A549 (cell line): ENCODE measurements at regions not wholly inside any gene's neighbourhood (a gene's known extent, or its start where the extent isn't known, plus 50 kb on each side); places are given as distances from the start of the nearest gene placed in this dataset.

ENCODE experiments used
- EP300 ChIP-seq, 2 experiments: fragments of >200 bp; sonication (Bioruptor Twin); formaldehyde crosslinking; IDR thresholded peaks; 2 replicates in 1 of 2; 3 replicates in 1 of 2; pipeline ENCODE4 v1.6.1; 2016 to 2017
- TF ChIP-seq, protein P1 (sequence below): fragments of >200 bp; sonication (Bioruptor Twin); formaldehyde crosslinking; IDR thresholded peaks from 3 replicates; pipeline ENCODE4 v1.5.1; 2016
- TF ChIP-seq, protein P2 (sequence below): fragments of 450-650 bp; IDR thresholded peaks from 2 replicates; pipeline ENCODE4 v1.6.1; 2014; ENCODE audit warnings: antibody characterized with exemption

DNA sequence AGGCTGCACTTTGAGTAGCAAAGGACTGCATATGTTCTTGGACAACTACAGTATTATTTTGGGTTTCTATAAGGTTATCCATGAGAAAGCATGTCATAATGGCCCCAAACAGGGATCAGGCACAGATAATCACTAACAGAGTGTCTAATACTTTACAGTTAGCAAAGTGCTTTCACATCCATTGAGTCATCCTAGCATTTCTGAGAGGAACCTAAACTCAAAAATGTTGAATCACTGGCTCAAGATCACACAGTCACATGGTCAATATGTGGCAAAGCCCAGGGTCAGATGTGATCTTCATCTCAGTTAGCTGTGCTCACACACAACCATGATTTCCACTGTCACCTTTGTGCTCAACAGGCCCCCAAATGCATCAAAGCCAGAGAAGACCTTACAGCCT is 156.1 kb upstream of the VRK2 start:
- no peak for TF ChIP-seq EP300 (IDR thresholded peaks at IDR 0.05)
- TF ChIP-seq, protein P1, sequence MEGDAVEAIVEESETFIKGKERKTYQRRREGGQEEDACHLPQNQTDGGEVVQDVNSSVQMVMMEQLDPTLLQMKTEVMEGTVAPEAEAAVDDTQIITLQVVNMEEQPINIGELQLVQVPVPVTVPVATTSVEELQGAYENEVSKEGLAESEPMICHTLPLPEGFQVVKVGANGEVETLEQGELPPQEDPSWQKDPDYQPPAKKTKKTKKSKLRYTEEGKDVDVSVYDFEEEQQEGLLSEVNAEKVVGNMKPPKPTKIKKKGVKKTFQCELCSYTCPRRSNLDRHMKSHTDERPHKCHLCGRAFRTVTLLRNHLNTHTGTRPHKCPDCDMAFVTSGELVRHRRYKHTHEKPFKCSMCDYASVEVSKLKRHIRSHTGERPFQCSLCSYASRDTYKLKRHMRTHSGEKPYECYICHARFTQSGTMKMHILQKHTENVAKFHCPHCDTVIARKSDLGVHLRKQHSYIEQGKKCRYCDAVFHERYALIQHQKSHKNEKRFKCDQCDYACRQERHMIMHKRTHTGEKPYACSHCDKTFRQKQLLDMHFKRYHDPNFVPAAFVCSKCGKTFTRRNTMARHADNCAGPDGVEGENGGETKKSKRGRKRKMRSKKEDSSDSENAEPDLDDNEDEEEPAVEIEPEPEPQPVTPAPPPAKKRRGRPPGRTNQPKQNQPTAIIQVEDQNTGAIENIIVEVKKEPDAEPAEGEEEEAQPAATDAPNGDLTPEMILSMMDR: no peak
- TF ChIP-seq, protein P2, sequence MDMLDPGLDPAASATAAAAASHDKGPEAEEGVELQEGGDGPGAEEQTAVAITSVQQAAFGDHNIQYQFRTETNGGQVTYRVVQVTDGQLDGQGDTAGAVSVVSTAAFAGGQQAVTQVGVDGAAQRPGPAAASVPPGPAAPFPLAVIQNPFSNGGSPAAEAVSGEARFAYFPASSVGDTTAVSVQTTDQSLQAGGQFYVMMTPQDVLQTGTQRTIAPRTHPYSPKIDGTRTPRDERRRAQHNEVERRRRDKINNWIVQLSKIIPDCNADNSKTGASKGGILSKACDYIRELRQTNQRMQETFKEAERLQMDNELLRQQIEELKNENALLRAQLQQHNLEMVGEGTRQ: peak; percentile 37
